ENCODE measurements at regions not wholly inside any gene's neighbourhood (a gene's known extent, or its start where the extent isn't known, plus 50 kb on each side); places are given as distances from the start of the nearest gene placed in this dataset.

DNA sequence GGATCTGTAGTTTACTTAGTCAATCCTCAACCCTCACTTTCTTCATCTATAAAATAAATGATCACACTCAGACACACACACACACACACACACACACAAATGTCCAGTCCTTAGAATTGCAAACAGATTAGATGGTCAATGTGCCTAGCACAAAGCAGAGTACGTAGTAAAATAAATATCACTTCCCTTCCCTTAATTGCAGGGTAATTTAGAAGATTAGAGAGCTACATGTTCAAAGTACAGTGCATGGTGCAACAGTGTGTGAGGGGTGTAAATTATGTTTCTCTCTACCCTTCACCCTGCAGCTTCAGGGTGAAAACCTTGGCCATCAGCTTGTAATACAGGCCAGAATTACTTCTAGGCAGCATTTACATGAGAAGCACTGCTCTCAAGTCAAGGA lies 187.0 kb upstream of the GHITM start:
- no peak for FAIRE-seq
- no peak for DNase-seq (ENCODE audit: low spot score in 2 of 2)

DNA sequence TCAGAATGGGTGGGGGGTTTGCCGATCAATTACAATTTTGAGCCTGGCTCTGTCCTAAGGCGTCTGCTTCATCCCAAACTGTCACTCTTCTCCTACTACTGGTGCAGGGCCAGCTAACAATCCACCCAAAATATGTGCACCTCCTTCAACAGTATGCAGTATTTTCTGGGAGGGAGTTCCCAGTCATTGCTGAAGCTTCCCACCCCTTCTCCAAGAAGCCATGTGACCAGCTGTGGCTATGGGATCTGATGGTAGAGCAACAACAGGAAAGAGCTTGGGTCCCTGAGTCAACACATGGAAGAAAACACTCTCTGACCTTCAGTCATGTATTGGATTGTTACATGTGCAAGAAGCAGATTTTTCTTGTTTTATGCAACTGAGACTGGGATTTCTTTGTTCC lies 185.7 kb upstream of the GHITM start:
- FAIRE-seq (no peak), DNase-seq (ENCODE audit: low spot score in 2 of 2) (no peak)

DNA sequence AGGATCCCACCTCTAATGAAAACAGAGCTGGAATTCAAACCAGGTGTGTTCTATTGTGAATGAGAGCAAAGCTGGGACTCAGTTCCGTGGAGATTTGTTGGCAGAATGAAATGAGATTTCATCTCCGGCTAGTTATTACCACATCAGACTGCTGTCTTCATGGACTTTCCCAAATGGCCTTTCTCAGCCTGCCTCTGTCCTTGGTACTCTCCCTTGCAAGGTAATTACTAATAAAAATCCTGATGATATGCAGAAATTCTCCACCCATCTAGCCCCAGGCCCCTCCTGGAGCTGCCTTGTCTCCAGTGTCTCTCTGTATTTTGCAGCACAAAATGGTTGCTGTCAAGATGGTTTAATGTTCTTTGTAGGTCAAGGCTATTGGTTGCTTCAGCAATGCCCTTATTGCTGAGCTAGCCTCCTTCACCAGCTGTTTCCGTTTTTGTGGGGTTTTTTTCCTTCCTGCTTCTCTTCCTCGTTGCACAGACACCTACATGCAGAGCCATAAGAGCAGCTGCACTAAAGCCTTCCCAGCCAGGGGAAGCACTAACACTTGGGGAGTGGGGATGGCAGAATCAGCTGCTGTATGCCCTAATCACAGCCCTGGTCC lies 185.0 kb upstream of the GHITM start:
- DNase-seq (ENCODE audit: low spot score in 2 of 2) (no peak), FAIRE-seq (no peak)

DNA sequence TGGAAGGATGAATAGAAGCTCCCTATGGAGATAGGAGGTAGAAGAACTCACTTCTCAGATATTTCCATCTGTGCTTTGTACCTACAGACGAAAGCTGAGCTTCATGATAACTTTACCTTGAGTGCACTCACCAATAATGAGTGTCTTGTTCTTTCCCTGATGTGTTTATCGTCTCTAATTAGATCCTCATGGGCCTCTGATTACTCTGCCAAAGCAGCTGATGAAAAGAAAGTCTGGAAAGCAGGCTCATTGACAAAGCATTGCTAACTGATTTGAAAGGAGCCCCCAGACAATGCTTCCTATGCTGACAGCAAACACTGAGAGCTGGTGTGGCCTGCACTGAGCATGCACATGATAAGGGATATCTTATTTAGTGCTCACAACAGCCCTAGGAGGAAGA lies 183.9 kb upstream of the GHITM start:
- DNase-seq (ENCODE audit: low spot score in 2 of 2) (no peak), FAIRE-seq (no peak)

- FAIRE-seq (no peak), DNase-seq (ENCODE audit: low spot score in 2 of 2) (no peak)
These were observed 182.0 kb upstream of the GHITM start for GRCh38 chr10:83957168-83957947.

GRCh38 chr10:83959328-83959727 lies 180.0 kb upstream of the GHITM start:
- DNase-seq (ENCODE audit: low spot score in 2 of 2) (no peak), FAIRE-seq (no peak)

GRCh38 chr10:83960125-83960524 lies 179.2 kb upstream of the GHITM start:
- FAIRE-seq (no peak), DNase-seq (ENCODE audit: low spot score in 2 of 2) (no peak)

GRCh38 chr10:83961620-83962019 lies 177.7 kb upstream of the GHITM start:
- FAIRE-seq (no peak), DNase-seq (ENCODE audit: low spot score in 2 of 2) (peak in 1 of 2 donors; percentile 8)

DNA sequence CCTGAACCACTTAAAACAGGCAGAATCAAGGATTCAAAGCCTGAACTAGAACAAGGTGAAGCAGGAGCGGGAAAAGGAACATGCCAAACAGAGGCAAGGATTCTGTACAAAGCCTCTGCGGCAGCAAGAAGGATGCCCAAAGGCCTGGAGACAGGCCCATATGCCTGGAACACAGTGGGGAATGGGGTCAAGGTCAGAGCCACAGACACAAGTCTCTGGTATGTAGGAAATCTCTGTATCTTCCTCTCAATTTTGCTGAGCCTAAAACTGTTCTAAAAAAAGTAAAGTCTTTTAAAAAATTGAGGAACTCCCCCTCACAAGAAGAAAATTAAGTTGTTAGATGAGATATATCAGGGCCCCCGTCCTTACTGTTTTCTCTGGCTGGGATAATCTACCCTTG lies 175.9 kb upstream of the GHITM start:
- no peak for DNase-seq (ENCODE audit: low spot score in 2 of 2)
- no peak for FAIRE-seq

- FAIRE-seq (no peak), DNase-seq (ENCODE audit: low spot score in 2 of 2) (no peak)
These were observed 173.8 kb upstream of the GHITM start for GRCh38 chr10:83965473-83965872.

GRCh38 chr10:83968052-83968451 lies 171.3 kb upstream of the GHITM start:
- FAIRE-seq (no peak), DNase-seq (ENCODE audit: low spot score in 2 of 2) (no peak)

DNA sequence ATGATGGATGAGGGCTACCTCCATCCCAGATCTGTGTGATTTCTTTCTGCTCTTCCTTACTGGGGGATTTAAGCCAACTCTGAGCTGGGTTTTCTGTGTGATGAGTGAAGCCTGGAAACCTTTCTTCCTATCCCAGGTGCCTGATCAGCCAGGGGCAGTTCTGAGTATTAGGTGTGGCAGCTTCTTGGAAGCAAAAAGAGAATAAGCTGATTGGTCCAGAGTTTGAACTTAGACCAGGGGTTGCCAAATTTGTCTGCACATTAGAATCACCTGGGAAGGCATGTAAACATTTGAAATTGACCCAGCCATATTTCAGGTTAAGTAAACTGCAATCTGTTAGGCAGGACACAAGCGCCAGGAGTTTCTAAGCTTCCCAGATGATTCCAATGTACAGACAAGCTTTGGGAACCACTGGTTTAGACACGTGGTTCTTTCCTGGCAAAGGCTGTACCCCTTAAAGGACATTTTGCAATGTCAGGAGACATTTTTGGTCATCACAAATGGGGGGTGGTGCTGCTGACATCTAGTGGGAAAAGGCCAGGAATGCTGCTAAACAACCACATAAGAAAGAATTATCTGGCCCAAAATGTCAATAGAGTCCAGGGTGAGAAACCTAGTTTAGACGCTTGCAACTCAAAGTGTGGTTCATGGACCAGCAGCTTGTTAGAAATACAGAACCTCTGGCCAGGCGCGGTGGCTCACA lies 160.5 kb upstream of the GHITM start:
- DNase-seq (ENCODE audit: low spot score in 2 of 2) = no peak
- no peak for FAIRE-seq

DNA sequence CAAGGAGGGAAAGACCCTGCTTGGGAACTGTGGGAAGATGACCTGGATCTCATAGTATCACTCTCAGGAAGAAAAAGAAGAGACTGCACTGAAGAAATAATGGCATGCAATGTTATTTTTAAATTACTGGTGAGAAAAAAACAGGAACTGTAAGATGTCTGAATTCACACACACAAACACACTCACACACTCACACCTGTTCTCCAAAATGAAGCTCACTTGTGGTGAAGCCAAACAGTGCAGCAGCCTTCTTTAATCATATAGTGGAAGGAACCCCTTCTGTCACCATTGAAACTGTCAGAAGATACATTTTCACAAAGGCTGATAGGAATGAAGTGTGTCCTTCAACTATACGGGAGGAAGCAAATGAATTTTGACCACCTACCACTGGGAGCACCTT lies 156.5 kb upstream of the GHITM start:
- FAIRE-seq (no peak), DNase-seq (ENCODE audit: low spot score in 2 of 2) (no peak)

DNA sequence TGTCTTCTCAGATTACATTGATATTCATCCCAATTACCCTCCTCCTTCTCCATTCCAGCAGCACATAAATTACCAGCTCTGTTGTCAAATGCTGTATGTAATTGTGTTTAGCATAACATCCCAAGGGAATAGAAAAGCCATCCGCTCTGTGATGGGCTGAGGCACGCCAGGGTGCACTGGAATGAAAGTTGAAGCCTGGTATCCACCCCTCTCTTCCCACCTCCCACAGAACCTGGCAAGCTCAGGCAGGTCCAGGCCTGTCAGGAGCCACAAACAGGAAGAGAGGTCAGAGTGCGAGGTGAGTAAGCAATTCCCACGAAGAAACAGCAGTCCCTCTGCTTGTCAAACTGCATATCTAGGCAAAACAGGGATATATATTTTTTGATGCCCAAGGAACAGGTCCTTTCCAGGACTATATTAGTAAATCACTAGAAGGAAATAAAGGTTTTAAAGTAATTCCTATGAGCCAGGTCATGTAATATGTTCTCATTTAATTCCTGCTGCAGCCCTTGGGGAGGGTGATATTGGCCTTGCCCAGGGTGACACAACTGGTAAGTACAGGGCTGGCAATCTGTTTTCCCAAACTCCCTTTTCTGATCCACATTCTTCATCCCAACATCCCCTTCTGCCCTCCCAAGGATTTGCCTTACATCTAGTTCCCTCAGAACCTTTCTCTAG lies 155.6 kb upstream of the GHITM start:
- no peak for DNase-seq (ENCODE audit: low spot score in 2 of 2)
- no peak for FAIRE-seq

GRCh38 chr10:83984256-83984640 lies 155.1 kb upstream of the GHITM start:
- FAIRE-seq = no peak
- no peak for DNase-seq (ENCODE audit: low spot score in 2 of 2)

DNA sequence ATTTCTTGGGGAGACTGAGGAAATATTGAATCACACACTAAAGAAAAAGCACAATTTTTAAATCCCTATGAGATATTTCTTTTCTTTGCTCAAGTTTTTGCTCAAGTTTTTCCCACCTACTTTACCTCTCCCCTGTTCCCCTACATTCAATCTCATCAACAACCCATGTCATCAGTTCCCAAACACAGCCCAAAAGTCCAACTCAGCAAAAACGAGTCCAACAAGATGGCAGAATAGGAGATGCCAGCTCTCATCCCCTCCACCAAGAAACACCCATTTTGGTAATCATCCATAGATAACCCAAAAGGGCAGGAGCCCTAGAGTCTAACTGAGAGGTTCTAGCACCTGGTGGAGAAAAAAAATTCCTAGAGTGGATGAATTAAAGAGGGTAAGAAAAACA lies 152.5 kb upstream of the GHITM start:
- no peak for FAIRE-seq
- no peak for DNase-seq (ENCODE audit: low spot score in 2 of 2)

DNA sequence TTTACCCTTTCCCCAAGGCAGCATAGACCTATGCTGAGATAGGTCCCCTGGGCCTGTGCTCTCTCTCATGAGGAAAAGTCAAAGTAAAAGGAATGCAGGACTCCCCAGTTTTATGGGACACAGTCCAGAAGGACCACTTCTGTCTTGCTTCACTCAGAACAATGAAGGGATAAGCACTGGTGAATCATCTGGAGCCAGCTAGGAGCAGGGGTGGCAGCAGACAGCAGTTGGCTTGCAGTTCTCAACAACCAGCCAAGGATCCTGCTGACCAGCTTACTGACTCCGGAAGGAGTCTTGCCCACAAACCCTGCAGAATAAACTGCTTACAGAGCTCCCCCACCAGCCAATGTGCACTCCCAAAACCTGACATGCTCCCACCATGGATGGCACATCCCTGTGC lies 152.1 kb upstream of the GHITM start:
- FAIRE-seq (no peak), DNase-seq (ENCODE audit: low spot score in 2 of 2) (no peak)

GRCh38 chr10:83988435-83988834 lies 150.9 kb upstream of the GHITM start:
- FAIRE-seq (no peak), DNase-seq (ENCODE audit: low spot score in 2 of 2) (no peak)

GRCh38 chr10:83990126-83990525 lies 149.2 kb upstream of the GHITM start:
- DNase-seq (ENCODE audit: low spot score in 2 of 2) = no peak
- no peak for FAIRE-seq

GRCh38 chr10:83991986-83992753 lies 147.1 kb upstream of the GHITM start:
- FAIRE-seq (no peak), DNase-seq (ENCODE audit: low spot score in 2 of 2) (no peak)

- DNase-seq (ENCODE audit: low spot score in 2 of 2) (no peak), FAIRE-seq (no peak)
These were observed 145.0 kb upstream of the GHITM start for GRCh38 chr10:83994325-83994724.

Data from frontal cortex (tissue), 3 donors.